Activated CD4-positive, alpha-beta T cell treated with anti-CD3 and anti-CD28 coated beads for 36 hours (primary cell): ENCODE measurements at regions not wholly inside any gene's neighbourhood (a gene's known extent, or its start where the extent isn't known, plus 50 kb on each side); places are given as distances from the start of the nearest gene placed in this dataset.

Source experiments
- ATAC-seq: fragments of 200-7000 bp; cut with Tn5 transposase; one replicate; pipeline ENCODE4 v1.10.0; 2021; ENCODE audit warnings: mild to moderate bottlenecking, moderate library complexity
- CTCF ChIA-PET: fragments of 350-600 bp; sonication (Branson Sonifier 250); formaldehyde crosslinking; loops from one replicate; lab custom pipeline; 2021; ENCODE audit warnings: antibody characterized with exemption; lab: Charles Lee
- POLR2A ChIA-PET: fragments of 350-600 bp; sonication (Branson Sonifier 250); formaldehyde crosslinking; loops from one replicate; lab custom pipeline; 2021; ENCODE audit warnings: antibody characterized with exemption, inconsistent platforms; lab: Charles Lee
- DNase-seq: peaks from one replicate; pipeline ENCODE4 v3.0.0-alpha.2; 2020
- H3K27ac Mint-ChIP-seq: one replicate; pipeline ENCODE4 v1.8.0; 2021; ENCODE audit warnings: mixed read lengths
- H3K27me3 Mint-ChIP-seq: one replicate; pipeline ENCODE4 v1.8.0; 2021; ENCODE audit warnings: mixed read lengths
- H3K36me3 Mint-ChIP-seq: one replicate; pipeline ENCODE4 v1.8.0; 2021; ENCODE audit warnings: low read depth, mixed read lengths
- H3K4me1 Mint-ChIP-seq: one replicate; pipeline ENCODE4 v1.8.0; 2021; ENCODE audit warnings: mixed read lengths
- H3K4me3 Mint-ChIP-seq: one replicate; pipeline ENCODE4 v1.8.0; 2021; ENCODE audit warnings: mild to moderate bottlenecking, moderate library complexity, mixed read lengths
- H3K9me3 Mint-ChIP-seq: one replicate; pipeline ENCODE4 v1.8.0; 2021; ENCODE audit warnings: low read depth, mixed read lengths
- intact Hi-C, 2 experiments: fragments of 100-400 bp; cut with DNase I in 1 of 2; cut with micrococcal nuclease in 1 of 2; formaldehyde crosslinking; loops; one replicate each; pipeline versions ENCODE4 v1.14.2 to v1.15.1; 2022 to 2024; cut with DNase I, micrococcal nuclease

DNA sequence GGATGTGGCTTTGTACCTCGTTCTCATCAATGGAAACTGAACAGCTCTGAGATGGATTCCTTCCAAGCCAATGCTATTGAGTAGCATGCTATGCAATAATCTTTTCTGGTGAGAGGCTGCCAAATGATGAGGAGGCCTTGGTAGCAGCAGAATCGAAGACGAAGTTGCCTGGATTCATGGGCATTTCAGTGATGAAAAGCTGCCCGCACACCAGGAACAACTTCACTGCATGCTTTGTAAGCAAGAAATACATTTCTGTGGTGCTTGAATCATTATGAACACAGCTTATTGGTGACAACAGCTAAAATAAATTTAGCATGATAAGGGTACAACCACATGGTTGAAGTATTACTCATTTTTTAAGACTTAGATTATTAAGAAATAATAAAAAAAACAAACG, 246.8 kb upstream of the ROBO1 start:
- peaks cover 6% of the 10 kb centered on the region for H3K9me3 Mint-ChIP-seq
- no peaks in the 10 kb centered on the region for H3K4me1 Mint-ChIP-seq
- H3K4me3 Mint-ChIP-seq = no peak overlapping the region
- intact Hi-C loops = no loop called here
- no peaks in the 10 kb centered on the region for H3K36me3 Mint-ChIP-seq
- ChIA-PET POLR2A (no interaction called here), CTCF (no interaction called here)
- no peak for ATAC-seq
- DNase-seq = no peak
- no peaks in the 10 kb centered on the region for H3K27me3 Mint-ChIP-seq
- no peak overlapping the region for H3K27ac Mint-ChIP-seq

DNA sequence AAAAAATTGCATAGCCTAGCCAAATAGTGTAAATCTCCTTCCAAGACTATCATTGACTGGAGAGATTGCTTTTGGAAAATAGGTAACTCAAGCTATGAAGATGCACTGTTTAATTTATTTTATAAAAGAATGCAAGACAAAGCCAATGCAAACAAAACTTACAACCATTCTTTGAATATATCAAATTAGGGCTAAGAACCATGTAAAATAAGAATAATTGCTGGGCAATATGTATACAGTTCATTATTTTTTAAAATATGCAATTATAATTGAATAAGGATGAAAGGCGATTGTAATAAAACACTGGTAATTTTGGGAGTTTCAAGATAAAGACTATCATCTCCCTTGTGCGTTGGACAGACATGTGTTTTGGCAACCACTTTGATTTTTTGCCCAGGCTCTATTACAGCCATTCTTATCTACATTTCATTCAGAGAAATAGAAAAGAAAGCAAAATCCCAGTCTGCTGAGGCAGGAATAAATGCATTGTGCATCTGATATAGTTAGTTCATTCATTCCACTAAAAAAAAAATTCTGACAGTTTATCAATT, 242.3 kb upstream of the ROBO1 start:
- Mint-ChIP-seq H3K4me1 (no peaks in the 10 kb centered on the region), H3K27ac (no peak overlapping the region), H3K36me3 (no peaks in the 10 kb centered on the region), H3K4me3 (no peak overlapping the region), H3K9me3 (peaks cover 13% of the 10 kb centered on the region), H3K27me3 (no peaks in the 10 kb centered on the region)
- ATAC-seq (no peak), DNase-seq (no peak)
- ChIA-PET POLR2A (no interaction called here), CTCF (interaction anchor here (1.0 kb wide), 1 partner anchor 10 kb away, joined by 3 read pairs; no protein-coding TSS in a partner anchor)
- intact Hi-C loops = no loop called here

DNA sequence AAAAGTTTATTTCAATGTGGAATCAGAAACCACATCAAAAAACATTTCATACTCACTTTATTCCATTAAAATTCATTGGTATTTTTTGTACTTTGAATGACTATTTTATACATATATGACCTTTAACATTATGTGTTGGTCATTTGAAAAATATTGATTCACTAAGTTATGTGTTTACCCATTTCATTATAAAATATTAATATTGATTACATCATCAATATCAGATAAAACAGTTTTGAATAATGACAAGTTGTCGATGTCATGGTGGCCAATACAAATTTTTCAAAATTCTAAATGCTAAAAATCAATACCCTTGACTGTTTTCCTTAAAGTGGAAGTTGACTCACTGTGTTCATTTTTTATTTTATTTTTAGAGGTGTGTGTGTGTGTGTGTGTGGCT, 239.7 kb upstream of the ROBO1 start:
- DNase-seq = no peak
- Mint-ChIP-seq H3K36me3 (no peaks in the 10 kb centered on the region), H3K27me3 (no peaks in the 10 kb centered on the region), H3K4me1 (no peaks in the 10 kb centered on the region), H3K9me3 (peaks cover 13% of the 10 kb centered on the region), H3K27ac (no peak overlapping the region), H3K4me3 (no peak overlapping the region)
- ChIA-PET CTCF (no interaction called here), POLR2A (no interaction called here)
- intact Hi-C loops = no loop called here
- ATAC-seq = no peak

DNA sequence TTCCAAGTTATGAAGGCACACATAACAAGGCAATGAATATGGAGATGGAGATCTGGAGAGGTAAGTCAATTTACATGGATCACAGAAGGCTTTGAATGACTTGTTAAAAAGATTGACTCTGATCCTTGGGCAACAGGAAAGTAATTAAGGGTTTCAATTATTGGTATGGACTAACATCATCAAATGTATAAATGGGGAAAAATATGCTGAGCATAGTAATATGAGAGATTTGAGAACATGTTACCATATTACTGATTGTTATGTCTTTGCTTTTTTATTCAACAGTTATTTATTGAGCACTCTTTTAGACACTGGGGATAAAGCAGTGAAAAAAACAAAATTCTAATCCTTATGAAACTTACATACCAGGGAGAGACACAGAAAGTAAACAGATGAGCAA, 238.5 kb upstream of the ROBO1 start:
- H3K27me3 Mint-ChIP-seq = no peaks in the 10 kb centered on the region
- no peaks in the 10 kb centered on the region for H3K36me3 Mint-ChIP-seq
- intact Hi-C loops = no loop called here

DNA sequence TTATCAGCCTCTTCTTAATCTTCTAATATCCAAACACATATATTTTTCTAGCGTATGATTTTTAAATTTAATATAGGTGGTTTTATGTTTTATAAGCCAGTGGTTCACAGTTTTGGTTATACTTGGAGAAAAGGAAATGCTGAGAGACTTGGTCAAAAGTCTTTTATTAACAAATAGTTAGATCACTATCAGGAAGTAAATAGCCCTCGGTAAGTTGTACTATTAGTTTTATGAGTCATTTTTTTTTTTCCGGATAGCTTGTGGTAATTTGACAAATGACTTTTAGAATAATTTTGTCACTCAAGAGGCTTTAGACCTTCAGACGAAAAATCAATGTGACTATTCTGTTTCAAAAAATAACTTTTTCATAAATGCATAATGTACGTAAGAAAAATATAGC, 232.2 kb upstream of the ROBO1 start:
- no peak overlapping the region for H3K4me3 Mint-ChIP-seq
- no peaks in the 10 kb centered on the region for H3K27me3 Mint-ChIP-seq
- intact Hi-C loops = no loop called here
- no peak for ATAC-seq
- ChIA-PET CTCF (interaction anchor here (1.3 kb wide), 1 partner anchor 10 kb away, joined by 3 read pairs; no protein-coding TSS in a partner anchor), POLR2A (no interaction called here)
- no peaks in the 10 kb centered on the region for H3K36me3 Mint-ChIP-seq
- no peaks in the 10 kb centered on the region for H3K9me3 Mint-ChIP-seq
- no peak for DNase-seq
- H3K4me1 Mint-ChIP-seq = no peaks in the 10 kb centered on the region
- H3K27ac Mint-ChIP-seq = no peak overlapping the region

More for the DNA sequence above, 238.5 kb upstream of the ROBO1 start:
- H3K4me1 Mint-ChIP-seq = no peaks in the 10 kb centered on the region
- ChIA-PET CTCF (no interaction called here), POLR2A (no interaction called here)
- peaks cover 9% of the 10 kb centered on the region for H3K9me3 Mint-ChIP-seq
- no peak overlapping the region for H3K4me3 Mint-ChIP-seq
- ATAC-seq = no peak
- DNase-seq = no peak
- H3K27ac Mint-ChIP-seq = no peak overlapping the region

DNA sequence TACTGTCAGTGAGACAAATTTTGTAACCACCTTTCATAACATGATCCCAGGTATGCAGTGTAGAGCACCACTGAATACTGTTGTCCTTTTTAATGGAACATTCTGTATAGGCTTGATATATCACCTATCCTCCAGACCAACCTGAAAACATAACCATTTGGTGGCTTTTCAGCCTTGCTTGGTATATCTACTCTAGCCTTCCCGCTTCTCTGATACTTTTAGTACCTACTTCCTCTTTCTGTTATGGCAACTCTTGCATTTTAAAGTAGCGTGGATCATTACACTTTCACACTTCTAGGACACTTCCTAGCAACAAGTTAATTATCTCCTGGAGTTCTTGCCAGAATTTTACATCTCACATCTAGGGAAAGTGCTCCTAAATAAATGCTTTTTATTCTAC, 226.6 kb upstream of the ROBO1 start:
- intact Hi-C loops = no loop called here
- Mint-ChIP-seq H3K9me3 (no peaks in the 10 kb centered on the region), H3K4me1 (no peaks in the 10 kb centered on the region), H3K36me3 (no peaks in the 10 kb centered on the region), H3K4me3 (no peak overlapping the region), H3K27ac (no peak overlapping the region), H3K27me3 (no peaks in the 10 kb centered on the region)
- POLR2A ChIA-PET = no interaction called here
- no peak for ATAC-seq
- DNase-seq = no peak
- CTCF ChIA-PET = interaction anchor here (0.7 kb wide), 1 partner anchor 1093 kb away, joined by 3 read pairs; no protein-coding TSS in a partner anchor

DNA sequence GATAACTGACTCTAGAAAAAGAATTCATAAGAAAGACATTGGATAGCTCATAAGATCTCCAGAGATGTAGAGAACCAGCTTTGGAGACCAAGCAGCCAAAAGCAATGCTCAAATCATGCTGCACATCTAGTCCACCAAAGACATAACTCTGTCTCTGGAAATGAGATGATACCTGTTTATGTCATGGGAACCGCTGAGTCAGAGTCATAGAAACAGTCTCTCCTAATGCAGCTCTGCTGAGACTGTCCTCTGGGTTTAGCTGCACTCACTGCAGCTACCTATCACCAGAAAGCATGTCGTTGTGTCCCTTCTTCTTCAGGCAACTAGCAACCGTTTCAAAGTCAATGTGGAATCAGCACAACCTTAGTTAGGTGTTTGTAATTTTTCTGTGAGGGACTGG, 218.5 kb upstream of the ROBO1 start:
- Mint-ChIP-seq H3K27ac (no peak overlapping the region), H3K27me3 (no peaks in the 10 kb centered on the region), H3K36me3 (no peaks in the 10 kb centered on the region), H3K9me3 (peaks cover 6% of the 10 kb centered on the region), H3K4me3 (no peak overlapping the region), H3K4me1 (no peaks in the 10 kb centered on the region)
- no peak for DNase-seq
- ChIA-PET CTCF (interaction anchor here (0.8 kb wide), 1 partner anchor 212 kb away, joined by 3 read pairs; no protein-coding TSS in a partner anchor), POLR2A (no interaction called here)
- intact Hi-C loops = no loop called here
- ATAC-seq = no peak

DNA sequence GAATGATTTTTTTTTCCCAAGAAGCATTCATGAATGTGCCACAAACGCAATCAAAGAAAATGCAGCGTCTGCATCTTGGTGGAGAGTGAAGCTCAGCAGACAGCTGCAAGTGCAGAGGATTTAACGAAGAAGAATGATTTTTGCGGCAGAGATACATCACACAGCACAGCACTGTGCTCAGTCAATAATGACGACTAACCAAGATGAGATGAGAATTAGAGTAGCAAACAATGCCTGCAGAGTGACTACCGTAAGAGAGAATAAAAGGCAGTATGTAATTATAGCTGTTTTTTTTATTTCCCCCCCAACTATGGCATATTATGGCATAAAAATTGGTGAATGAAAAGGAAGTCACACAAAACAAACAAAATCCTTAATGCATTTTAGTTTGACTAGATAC, 218.0 kb upstream of the ROBO1 start:
- H3K27ac Mint-ChIP-seq = no peak overlapping the region
- no peak for DNase-seq
- CTCF ChIA-PET = interaction anchor here (0.8 kb wide), 1 partner anchor 212 kb away, joined by 3 read pairs; no protein-coding TSS in a partner anchor
- H3K27me3 Mint-ChIP-seq = no peaks in the 10 kb centered on the region
- POLR2A ChIA-PET = no interaction called here
- no peak for ATAC-seq
- no peak overlapping the region for H3K4me3 Mint-ChIP-seq
- no peaks in the 10 kb centered on the region for H3K4me1 Mint-ChIP-seq
- no peaks in the 10 kb centered on the region for H3K36me3 Mint-ChIP-seq
- H3K9me3 Mint-ChIP-seq = peaks cover 6% of the 10 kb centered on the region
- intact Hi-C loops = no loop called here

DNA sequence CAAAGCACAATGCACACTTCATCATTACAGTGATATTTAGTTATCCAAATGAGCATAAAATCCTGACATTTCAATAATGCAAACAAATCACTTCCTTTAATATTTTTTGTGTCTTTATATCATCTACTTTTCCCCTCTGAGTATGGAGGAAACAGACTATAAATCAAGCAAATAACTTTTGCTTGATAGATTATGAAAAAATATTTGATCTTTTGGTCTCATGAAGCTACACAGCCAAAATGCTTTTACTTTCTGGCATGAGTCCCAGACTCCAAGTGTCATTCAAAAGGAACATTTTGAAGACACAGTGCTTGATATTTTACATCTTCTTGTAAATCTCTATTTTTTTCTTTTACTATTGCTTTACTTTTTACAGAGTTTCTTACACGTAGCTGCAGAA, 215.3 kb upstream of the ROBO1 start:
- POLR2A ChIA-PET = no interaction called here

DNA sequence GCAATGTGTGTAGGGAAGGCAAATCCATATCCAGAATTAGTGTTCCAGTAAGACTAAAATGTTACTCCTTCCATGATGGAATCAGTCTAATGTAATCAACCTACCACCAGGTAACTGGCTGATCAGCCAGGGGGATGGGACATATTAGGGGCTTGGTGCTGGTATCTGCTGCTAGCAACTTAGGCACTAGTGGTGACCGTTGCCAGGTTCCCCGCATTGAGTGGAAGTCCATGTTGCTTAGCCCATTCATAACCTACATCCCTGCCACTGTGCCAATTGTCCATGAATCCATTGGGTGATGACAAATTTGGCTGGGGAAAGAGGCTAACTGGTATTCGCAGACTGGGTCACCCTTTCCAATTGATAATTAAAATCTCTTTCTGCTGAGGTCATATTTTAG, 212.2 kb upstream of the ROBO1 start:
- intact Hi-C loops = no loop called here
- H3K27me3 Mint-ChIP-seq = no peaks in the 10 kb centered on the region
- DNase-seq (no peak), ATAC-seq (no peak)
- no peak overlapping the region for H3K4me3 Mint-ChIP-seq
- ChIA-PET POLR2A (no interaction called here), CTCF (no interaction called here)
- no peaks in the 10 kb centered on the region for H3K36me3 Mint-ChIP-seq
- H3K27ac Mint-ChIP-seq = no peak overlapping the region
- H3K9me3 Mint-ChIP-seq = peaks cover 2% of the 10 kb centered on the region
- H3K4me1 Mint-ChIP-seq = no peaks in the 10 kb centered on the region

More for the DNA sequence above, 215.3 kb upstream of the ROBO1 start:
- Mint-ChIP-seq H3K27me3 (no peaks in the 10 kb centered on the region), H3K9me3 (peaks cover 4% of the 10 kb centered on the region), H3K36me3 (no peaks in the 10 kb centered on the region), H3K4me1 (no peaks in the 10 kb centered on the region), H3K4me3 (no peak overlapping the region), H3K27ac (no peak overlapping the region)
- DNase-seq (no peak), ATAC-seq (no peak)
- intact Hi-C loops = no loop called here
- CTCF ChIA-PET = no interaction called here

DNA sequence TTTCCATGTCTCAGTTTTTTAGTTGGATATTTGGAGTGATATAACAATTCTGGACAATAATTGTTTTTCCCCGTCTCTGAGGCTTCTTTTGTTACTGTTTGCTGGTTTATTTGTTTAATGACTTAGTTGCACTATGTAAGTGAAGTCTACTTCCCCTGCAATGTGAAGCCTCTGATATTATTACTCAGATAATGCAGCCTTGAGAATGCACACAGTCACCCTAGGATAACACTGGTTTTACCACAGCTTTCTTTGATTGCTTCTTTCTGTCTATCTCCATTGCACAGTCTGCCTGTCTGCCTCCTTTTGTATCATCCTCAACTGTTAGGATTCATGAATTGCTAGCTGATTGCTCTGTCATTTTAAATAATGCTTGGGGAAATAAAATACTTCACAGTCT, 208.7 kb upstream of the ROBO1 start:
- H3K27me3 Mint-ChIP-seq = no peaks in the 10 kb centered on the region
- no peaks in the 10 kb centered on the region for H3K36me3 Mint-ChIP-seq
- ATAC-seq (no peak), DNase-seq (no peak)
- CTCF ChIA-PET = interaction anchor here (0.7 kb wide), 1 partner anchor 424 kb away, joined by 3 read pairs; no protein-coding TSS in a partner anchor
- H3K9me3 Mint-ChIP-seq = peaks cover 2% of the 10 kb centered on the region
- intact Hi-C loops = no loop called here
- no peaks in the 10 kb centered on the region for H3K4me1 Mint-ChIP-seq
- no peak overlapping the region for H3K27ac Mint-ChIP-seq
- H3K4me3 Mint-ChIP-seq = no peak overlapping the region
- POLR2A ChIA-PET = no interaction called here

DNA sequence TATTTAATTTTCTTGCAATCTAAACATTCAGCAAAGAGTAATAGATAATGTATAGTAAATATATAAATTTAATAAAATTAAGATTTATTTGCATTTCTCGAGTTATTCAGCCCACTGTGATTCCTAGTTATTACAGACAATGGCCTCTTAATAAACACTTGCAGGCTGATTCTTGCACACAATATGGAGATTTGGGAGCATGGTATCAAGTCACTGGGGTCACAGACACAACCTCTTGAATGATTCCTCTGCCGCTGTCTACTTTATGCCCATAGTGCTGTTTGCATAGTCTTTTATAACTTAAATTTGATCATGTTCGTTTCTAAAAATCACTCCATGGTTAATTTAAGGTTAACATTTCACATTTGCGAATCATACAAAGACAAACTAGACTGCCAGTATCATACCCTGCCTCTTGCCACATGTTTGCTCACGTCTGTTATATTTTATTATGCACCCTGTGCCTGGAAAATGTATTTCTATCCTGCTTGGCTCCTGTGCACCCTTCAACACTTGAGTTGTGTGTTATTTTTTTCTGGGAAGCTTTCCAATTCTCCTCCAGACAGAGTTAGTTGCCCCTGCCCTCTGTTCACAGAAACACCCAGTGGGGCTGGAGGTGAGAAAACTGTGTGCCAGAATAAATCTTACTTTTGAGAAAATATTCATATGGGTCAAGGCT, 206.3 kb upstream of the ROBO1 start:
- no peak overlapping the region for H3K27ac Mint-ChIP-seq
- H3K4me3 Mint-ChIP-seq = no peak overlapping the region
- intact Hi-C loops = no loop called here
- H3K4me1 Mint-ChIP-seq = no peaks in the 10 kb centered on the region
- no peaks in the 10 kb centered on the region for H3K27me3 Mint-ChIP-seq
- no peaks in the 10 kb centered on the region for H3K36me3 Mint-ChIP-seq
- no peaks in the 10 kb centered on the region for H3K9me3 Mint-ChIP-seq
- ChIA-PET CTCF (no interaction called here), POLR2A (no interaction called here)
- ATAC-seq (no peak), DNase-seq (no peak)
